Nephron progenitor cell (in vitro differentiated cells): ENCODE measurements at regions not wholly inside any gene's neighbourhood (a gene's known extent, or its start where the extent isn't known, plus 50 kb on each side); places are given as distances from the start of the nearest gene placed in this dataset.

Experiments
- DNase-seq: peaks from one replicate; pipeline ENCODE4 v3.0.0; 2021
- H3K27ac Mint-ChIP-seq: 2 replicates; pipeline ENCODE4 v1.8.0; 2021; ENCODE audit warnings: mild to moderate bottlenecking, moderate library complexity, mixed read lengths
- H3K27me3 Mint-ChIP-seq: 2 replicates; pipeline ENCODE4 v1.8.0; 2021; ENCODE audit warnings: mild to moderate bottlenecking, low read depth, mixed read lengths; ENCODE audit not compliant: poor library complexity
- H3K36me3 Mint-ChIP-seq: 2 replicates; pipeline ENCODE4 v1.8.0; 2021; ENCODE audit warnings: low read depth, mixed read lengths
- H3K4me1 Mint-ChIP-seq: 2 replicates; pipeline ENCODE4 v1.8.0; 2021; ENCODE audit warnings: mixed read lengths
- H3K4me3 Mint-ChIP-seq: 2 replicates; pipeline ENCODE4 v1.8.0; 2021; ENCODE audit warnings: mild to moderate bottlenecking, moderate library complexity, mixed read lengths
- H3K9me3 Mint-ChIP-seq: 2 replicates; pipeline ENCODE4 v1.8.0; 2021; ENCODE audit warnings: mild to moderate bottlenecking, moderate library complexity, mixed read lengths
- TF ChIP-seq, protein P1 (sequence below): fragments of 200-600 bp; sonication (generic); IDR thresholded peaks from 2 replicates; pipeline ENCODE4 v1.5.0; 2021; ENCODE audit warnings: antibody characterized with exemption

DNA sequence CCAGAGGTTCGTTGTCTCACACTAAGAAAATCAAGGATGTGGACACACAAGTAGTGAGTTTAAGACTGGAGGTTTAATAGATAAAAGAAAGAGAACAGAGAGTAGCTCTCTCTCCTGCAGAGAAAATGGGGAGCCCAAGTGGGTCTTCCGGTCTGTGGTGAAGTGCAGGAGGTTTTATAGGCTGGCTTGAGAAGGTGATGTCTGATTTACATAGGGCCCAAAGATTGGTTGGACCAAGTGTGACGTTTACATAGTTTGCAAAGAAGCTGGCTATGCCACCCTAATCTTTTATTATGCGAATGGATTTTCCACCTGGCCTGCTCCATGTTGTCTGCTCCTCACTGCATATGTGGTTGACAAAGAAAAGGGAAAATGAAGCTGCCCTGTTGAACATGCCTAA is 430.4 kb upstream of the TRIB2 start:
- TF ChIP-seq, protein P1, sequence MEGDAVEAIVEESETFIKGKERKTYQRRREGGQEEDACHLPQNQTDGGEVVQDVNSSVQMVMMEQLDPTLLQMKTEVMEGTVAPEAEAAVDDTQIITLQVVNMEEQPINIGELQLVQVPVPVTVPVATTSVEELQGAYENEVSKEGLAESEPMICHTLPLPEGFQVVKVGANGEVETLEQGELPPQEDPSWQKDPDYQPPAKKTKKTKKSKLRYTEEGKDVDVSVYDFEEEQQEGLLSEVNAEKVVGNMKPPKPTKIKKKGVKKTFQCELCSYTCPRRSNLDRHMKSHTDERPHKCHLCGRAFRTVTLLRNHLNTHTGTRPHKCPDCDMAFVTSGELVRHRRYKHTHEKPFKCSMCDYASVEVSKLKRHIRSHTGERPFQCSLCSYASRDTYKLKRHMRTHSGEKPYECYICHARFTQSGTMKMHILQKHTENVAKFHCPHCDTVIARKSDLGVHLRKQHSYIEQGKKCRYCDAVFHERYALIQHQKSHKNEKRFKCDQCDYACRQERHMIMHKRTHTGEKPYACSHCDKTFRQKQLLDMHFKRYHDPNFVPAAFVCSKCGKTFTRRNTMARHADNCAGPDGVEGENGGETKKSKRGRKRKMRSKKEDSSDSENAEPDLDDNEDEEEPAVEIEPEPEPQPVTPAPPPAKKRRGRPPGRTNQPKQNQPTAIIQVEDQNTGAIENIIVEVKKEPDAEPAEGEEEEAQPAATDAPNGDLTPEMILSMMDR = no peak
- peaks cover 19% of the 10 kb centered on the region for H3K36me3 Mint-ChIP-seq
- H3K27ac Mint-ChIP-seq = peak overlapping the region; percentile 51
- H3K4me1 Mint-ChIP-seq = peaks cover 26% of the 10 kb centered on the region
- H3K9me3 Mint-ChIP-seq = peaks cover 29% of the 10 kb centered on the region
- H3K4me3 Mint-ChIP-seq = no peak overlapping the region
- no peak for DNase-seq
- peaks cover 3% of the 10 kb centered on the region for H3K27me3 Mint-ChIP-seq

DNA sequence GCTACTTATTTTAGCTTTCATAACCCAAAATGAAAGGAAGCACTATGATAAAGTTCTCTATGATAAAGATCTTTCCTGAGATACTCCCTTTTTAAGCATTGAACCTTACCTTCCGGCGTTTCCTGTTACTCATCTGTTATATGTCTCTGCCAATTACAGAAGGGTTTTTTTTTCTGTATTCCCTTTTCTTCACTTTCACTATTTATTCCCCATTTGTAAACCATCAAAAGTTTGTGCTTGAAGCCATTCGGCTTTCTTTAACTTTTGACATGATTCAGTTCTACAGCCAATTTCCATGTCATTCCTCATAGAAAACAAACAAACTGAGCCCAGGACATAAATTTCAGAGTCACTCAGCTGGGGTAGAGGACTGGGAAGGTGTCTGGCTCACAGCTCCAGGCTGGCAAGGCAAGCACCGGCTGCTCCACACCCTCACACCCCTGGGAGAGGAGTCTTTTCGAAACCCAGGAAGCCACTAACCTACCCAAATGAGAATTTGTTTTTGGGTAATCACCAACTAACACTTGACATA is 429.4 kb upstream of the TRIB2 start:
- H3K9me3 Mint-ChIP-seq = peaks cover 29% of the 10 kb centered on the region
- H3K27me3 Mint-ChIP-seq = peaks cover 3% of the 10 kb centered on the region
- DNase-seq = peak; percentile 14
- H3K4me3 Mint-ChIP-seq = no peak overlapping the region
- H3K27ac Mint-ChIP-seq = no peak overlapping the region
- peaks cover 26% of the 10 kb centered on the region for H3K4me1 Mint-ChIP-seq
- peaks cover 19% of the 10 kb centered on the region for H3K36me3 Mint-ChIP-seq
- TF ChIP-seq, protein P1 = no peak

DNA sequence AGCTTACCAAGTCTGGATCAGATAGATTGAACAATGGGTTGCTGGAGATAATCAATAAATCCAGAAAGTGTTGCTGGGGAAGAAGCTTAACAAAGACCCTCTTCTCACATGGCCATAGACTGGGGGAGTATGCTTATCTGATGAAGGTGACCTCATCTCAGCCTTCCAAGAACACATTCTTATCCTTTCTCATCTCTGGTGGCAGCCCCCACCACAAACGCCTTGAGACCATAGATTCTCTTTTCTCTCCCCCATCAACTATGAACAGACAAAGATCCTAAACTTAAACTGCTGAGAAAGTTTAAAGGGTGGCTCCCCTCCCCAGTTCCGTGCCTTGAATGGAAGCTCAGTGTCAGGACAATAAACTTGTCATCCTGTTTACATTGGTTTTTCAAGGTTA is 428.7 kb upstream of the TRIB2 start:
- Mint-ChIP-seq H3K4me1 (peaks cover 26% of the 10 kb centered on the region), H3K4me3 (no peak overlapping the region), H3K27ac (no peak overlapping the region)

DNA sequence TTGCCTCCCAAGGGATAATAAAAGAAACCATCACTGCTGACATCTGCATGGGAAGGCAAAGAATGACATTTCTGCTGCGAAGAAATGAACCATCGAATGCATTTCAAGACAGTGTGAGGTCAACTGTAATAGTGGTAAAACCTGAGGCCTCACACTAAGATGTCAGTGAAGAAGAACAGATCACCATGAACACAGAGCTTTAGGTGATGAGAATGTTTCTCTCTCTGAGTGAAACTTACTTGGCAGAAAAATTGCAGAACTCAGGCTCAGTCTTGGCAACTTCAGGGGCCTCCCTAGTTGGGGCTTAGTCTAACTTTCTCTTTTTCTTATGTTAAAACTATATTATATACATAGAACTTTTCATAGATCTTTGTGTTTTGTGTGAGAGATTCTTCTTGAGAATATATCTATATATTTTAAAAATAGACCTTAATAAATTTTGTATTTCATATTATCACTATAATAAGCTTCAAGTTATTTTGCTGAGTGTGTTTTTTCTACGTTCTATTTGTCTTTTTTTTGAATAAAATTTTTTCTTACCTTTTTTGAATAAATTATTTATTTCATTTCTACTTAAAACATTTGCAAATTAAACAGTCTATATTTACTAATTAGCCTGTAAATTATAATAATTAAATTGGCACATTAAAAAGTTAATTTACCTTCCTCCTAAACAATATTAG is 427.5 kb upstream of the TRIB2 start:
- Mint-ChIP-seq H3K36me3 (peaks cover 14% of the 10 kb centered on the region), H3K4me1 (peaks cover 26% of the 10 kb centered on the region), H3K27me3 (peaks cover 3% of the 10 kb centered on the region), H3K9me3 (peaks cover 24% of the 10 kb centered on the region), H3K27ac (no peak overlapping the region), H3K4me3 (no peak overlapping the region)
- DNase-seq = no peak
- TF ChIP-seq, protein P1 = no peak

More for the DNA sequence above, 428.7 kb upstream of the TRIB2 start:
- Mint-ChIP-seq H3K27me3 (peaks cover 3% of the 10 kb centered on the region), H3K9me3 (peaks cover 29% of the 10 kb centered on the region), H3K36me3 (peaks cover 19% of the 10 kb centered on the region)
- no peak for DNase-seq
- TF ChIP-seq, protein P1 = no peak

DNA sequence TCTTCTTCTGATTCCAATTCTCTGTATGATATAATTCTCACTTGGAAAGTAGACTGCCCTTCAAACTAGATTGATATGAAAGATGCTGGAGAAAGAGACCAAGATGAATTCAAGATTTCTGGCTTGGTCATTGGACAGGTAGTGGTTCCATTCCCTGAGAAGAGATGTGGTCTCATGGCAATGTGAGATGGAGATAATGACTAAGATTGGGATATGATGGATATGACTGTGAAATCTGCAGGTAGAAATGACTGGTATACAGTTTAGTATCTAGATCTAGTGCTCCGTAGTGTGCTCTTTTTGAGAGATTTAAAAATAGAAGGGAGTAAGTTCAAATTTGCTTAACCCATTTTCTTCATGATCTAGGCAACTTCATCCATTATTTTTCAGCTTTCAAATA is 425.4 kb upstream of the TRIB2 start:
- no peak for DNase-seq
- Mint-ChIP-seq H3K9me3 (peaks cover 4% of the 10 kb centered on the region), H3K4me1 (peaks cover 22% of the 10 kb centered on the region), H3K27me3 (no peaks in the 10 kb centered on the region), H3K36me3 (no peaks in the 10 kb centered on the region), H3K27ac (no peak overlapping the region), H3K4me3 (no peak overlapping the region)
- TF ChIP-seq, protein P1 = no peak

DNA sequence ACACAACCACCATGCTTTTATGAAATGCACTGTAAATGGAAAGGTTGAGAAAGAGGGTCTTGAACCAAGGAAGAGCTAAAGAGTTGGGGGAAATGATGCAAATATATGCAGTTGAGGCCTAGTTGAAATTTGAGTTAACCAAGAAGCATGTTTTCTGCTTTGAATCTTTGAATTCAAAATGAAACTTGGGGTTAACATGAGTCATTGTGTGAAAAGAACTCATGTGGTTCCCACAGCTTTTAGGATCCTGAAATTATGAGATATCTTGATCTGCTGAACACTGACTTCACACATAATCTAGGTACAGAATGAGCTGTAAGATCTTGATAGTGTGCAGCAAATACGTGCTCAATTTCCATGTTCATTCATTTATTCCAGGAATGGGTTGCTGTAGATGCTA is 422.9 kb upstream of the TRIB2 start:
- no peaks in the 10 kb centered on the region for H3K9me3 Mint-ChIP-seq
- DNase-seq = no peak
- TF ChIP-seq, protein P1 = no peak

More for the DNA sequence above, 422.9 kb upstream of the TRIB2 start:
- no peaks in the 10 kb centered on the region for H3K27me3 Mint-ChIP-seq
- no peak overlapping the region for H3K4me3 Mint-ChIP-seq
- no peaks in the 10 kb centered on the region for H3K36me3 Mint-ChIP-seq
- no peaks in the 10 kb centered on the region for H3K4me1 Mint-ChIP-seq
- no peak overlapping the region for H3K27ac Mint-ChIP-seq
